SK-N-MC (cell line): ENCODE measurements at regions not wholly inside any gene's neighbourhood (a gene's known extent, or its start where the extent isn't known, plus 50 kb on each side); places are given as distances from the start of the nearest gene placed in this dataset.

ENCODE experiments used
- EZH2 ChIP-seq: fragments of 200-600 bp; sonication (generic); IDR thresholded peaks from one replicate; pipeline ENCODE4 v1.6.1; 2017; ENCODE audit warnings: antibody characterized with exemption
- FOXP2 ChIP-seq: optimal IDR thresholded peaks from 2 replicates; pipeline ENCODE3; 2011; ENCODE audit warnings: mild to moderate bottlenecking, moderate library complexity; ENCODE audit not compliant: insufficient read depth; ENCODE audit errors: extremely low read length, control extremely low read depth
- POLR2AphosphoS5 ChIP-seq: IDR thresholded peaks from 2 replicates; pipeline ENCODE4 v1.6.1; 2012; ENCODE audit warnings: mild to moderate bottlenecking, low read depth, low read length, borderline replicate concordance

GRCh38 chr10:129360046-129360445, 107.0 kb upstream of the MGMT start:
- TF ChIP-seq POLR2AphosphoS5 = no peak
- no peak for TF ChIP-seq EZH2
- no peak for TF ChIP-seq FOXP2
